H1 (cell line): ENCODE measurements at regions not wholly inside any gene's neighbourhood (a gene's known extent, or its start where the extent isn't known, plus 50 kb on each side); places are given as distances from the start of the nearest gene placed in this dataset.

ENCODE experiments used
- ASH2L ChIP-seq: fragments of 200-600, 300-600 bp; sonication (generic); IDR thresholded peaks from one replicate; pipeline ENCODE4 v1.7.1; 2017; ENCODE audit warnings: low read length
- BACH1 ChIP-seq: IDR thresholded peaks from 2 replicates; pipeline ENCODE4 v1.6.1; 2012; ENCODE audit warnings: low read length, improper control_type of control experiment
- CEBPB ChIP-seq: IDR thresholded peaks from 2 replicates; pipeline ENCODE4 v1.6.1; 2012; ENCODE audit warnings: low read depth, low read length
- POLR2A ChIP-seq, 2 experiments: IDR thresholded peaks; 1 replicate in 1 of 2; 2 replicates in 1 of 2; pipeline ENCODE4 v1.6.1; 2011; ENCODE audit warnings: low read depth in 2 of 2, low read length in 2 of 2, mild to moderate bottlenecking in 2 of 2; ENCODE audit errors: control extremely low read depth in 1 of 2
- RAD21 ChIP-seq, 2 experiments: IDR thresholded peaks in 1 of 2; conservative IDR thresholded peaks in 1 of 2; 2 replicates each; pipeline ENCODE4 v1.6.1; 2011; ENCODE audit warnings: low read depth in 2 of 2, low read length in 2 of 2, improper control_type of control experiment in 1 of 2, inconsistent platforms in 1 of 2, mild to moderate bottlenecking in 1 of 2, moderate library complexity in 1 of 2
- SIX5 ChIP-seq: IDR thresholded peaks from 2 replicates; pipeline ENCODE4 v1.6.1; 2011; ENCODE audit warnings: mild to moderate bottlenecking, low read depth, low read length
- TEAD4 ChIP-seq: IDR thresholded peaks from 2 replicates; pipeline ENCODE4 v1.6.1; 2012; ENCODE audit warnings: low read depth, low read length, inconsistent platforms, mixed read lengths

GRCh38 chr10:47104786-47105385, 193.7 kb downstream of the PTPN20 start:
- TF ChIP-seq POLR2A (IDR thresholded peaks at IDR 0.05; ENCODE audit: control extremely low read depth in 1 of 2, low read depth in 2 of 2, low read length in 2 of 2) (no peak), RAD21 (IDR thresholded peaks at IDR 0.05 in 1 of 2, conservative IDR thresholded peaks at IDR 0.05 in 1 of 2; ENCODE audit: low read depth in 2 of 2, low read length in 2 of 2) (no peak), SIX5 (no peak), BACH1 (no peak), CEBPB (no peak), ASH2L (no peak), TEAD4 (no peak)
